Aorta (tissue), 5 donors: ENCODE measurements at regions not wholly inside any gene's neighbourhood (a gene's known extent, or its start where the extent isn't known, plus 50 kb on each side); places are given as distances from the start of the nearest gene placed in this dataset.

ENCODE experiments used
- ATAC-seq: fragments of 200-7000 bp; cut with Tn5 transposase; one replicate; pipeline ENCODE4 v1.9.1; 2022; ENCODE audit warnings: moderate library complexity; ENCODE audit not compliant: low FRiP score
- DNase-seq, 2 donors: peaks; one replicate each; pipeline ENCODE4 v3.0.0-alpha.2; 2020
- H3K27ac ChIP-seq, 2 donors: one replicate each; pipeline ENCODE4 v1.5.1; 2013; ENCODE audit warnings: low read length in 2 of 2, mild to moderate bottlenecking in 2 of 2, moderate library complexity in 2 of 2, control low read depth in 1 of 2, inconsistent platforms in 1 of 2, low read depth in 1 of 2
- H3K27me3 ChIP-seq, 2 donors: one replicate each; pipeline ENCODE4 v1.6.1; 2013; ENCODE audit warnings: control low read depth in 1 of 2, low read length in 1 of 2, mild to moderate bottlenecking in 1 of 2, moderate library complexity in 1 of 2; ENCODE audit not compliant: insufficient read depth in 2 of 2, control insufficient read depth in 1 of 2
- H3K36me3 ChIP-seq, 2 donors: one replicate each; pipeline ENCODE4 v1.6.1; 2013; ENCODE audit warnings: control low read depth in 1 of 2, low read length in 1 of 2, mild to moderate bottlenecking in 1 of 2; ENCODE audit not compliant: insufficient read depth in 2 of 2, control insufficient read depth in 1 of 2
- H3K4me1 ChIP-seq, 2 donors: one replicate each; pipeline ENCODE4 v1.6.1; 2013; ENCODE audit warnings: low read length in 2 of 2, control low read depth in 1 of 2, mild to moderate bottlenecking in 1 of 2, moderate library complexity in 1 of 2; ENCODE audit not compliant: insufficient read depth in 2 of 2, control insufficient read depth in 1 of 2
- H3K4me3 ChIP-seq, 2 donors: one replicate each; pipeline ENCODE4 v1.5.1; 2013; ENCODE audit warnings: low read length in 2 of 2, control low read depth in 1 of 2, mild to moderate bottlenecking in 1 of 2
- H3K9me3 ChIP-seq: one replicate; pipeline ENCODE4 v1.6.1; 2013; ENCODE audit warnings: mild to moderate bottlenecking, low read length; ENCODE audit not compliant: control insufficient read depth
- WGBS, 2 donors: extraction: QIAGEN DNeasy Blood & Tissue Kit; methylation state at CpG; one replicate each; pipeline ENCODE4 v1.1.7; 2013; 5-methylcytosine and 5-hydroxymethylcytosine counted together
- intact Hi-C, 2 donors: fragments of 100-400 bp; cut with DNase I; formaldehyde crosslinking; loops; one replicate each; pipeline versions ENCODE4 v1.14.2 to v1.15.0; 2022
- donor health status: healthy with polysubstance abuse.
- donor health status: Bipolar disorder and iron deficiency.
- donor health status: DM: no; HTN: no; CAD: no.
- donor health status: DM: no; HTN: no; CAD: no.
- donor health status: DM: yes; HTN: yes; CAD: no.

DNA sequence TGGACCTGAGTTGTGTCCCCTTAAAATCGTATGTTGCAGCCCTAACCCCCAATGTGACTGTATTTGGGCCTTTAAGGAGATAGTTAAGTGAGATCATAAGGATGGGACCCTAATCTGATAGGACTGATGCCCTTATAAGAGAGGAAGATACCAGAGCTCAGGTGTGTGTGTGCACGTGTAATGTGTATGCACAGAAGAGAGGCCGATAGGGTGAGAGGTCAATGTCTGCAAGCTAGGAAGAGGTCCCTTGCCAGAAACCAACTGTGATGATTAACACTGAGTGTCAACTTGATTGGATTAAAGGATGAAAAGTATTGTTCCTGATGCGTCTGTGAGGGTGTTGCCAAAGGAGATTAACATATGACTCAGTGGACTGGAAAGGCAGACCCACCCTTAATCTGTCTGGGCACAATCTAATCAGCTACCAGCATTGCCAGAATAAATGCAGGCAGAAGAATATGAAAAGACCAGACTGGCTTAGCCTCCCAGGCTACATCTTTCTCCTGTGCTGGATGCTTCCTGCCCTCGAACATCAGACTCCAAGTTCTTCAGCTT, 299.8 kb downstream of the LRFN2 start:
- DNase-seq (no peak), ATAC-seq (no peak)
- intact Hi-C loops: no loop called here
- Histone ChIP-seq H3K36me3 (no peaks in the 10 kb centered on the region), H3K4me1 (no peaks in the 10 kb centered on the region), H3K27ac (no peak overlapping the region), H3K27me3 (no peaks in the 10 kb centered on the region), H3K4me3 (no peak overlapping the region), H3K9me3 (no peaks in the 10 kb centered on the region)
- 83% methylated on average over 5 of the region's 5 CpGs for WGBS, 2 donors

DNA sequence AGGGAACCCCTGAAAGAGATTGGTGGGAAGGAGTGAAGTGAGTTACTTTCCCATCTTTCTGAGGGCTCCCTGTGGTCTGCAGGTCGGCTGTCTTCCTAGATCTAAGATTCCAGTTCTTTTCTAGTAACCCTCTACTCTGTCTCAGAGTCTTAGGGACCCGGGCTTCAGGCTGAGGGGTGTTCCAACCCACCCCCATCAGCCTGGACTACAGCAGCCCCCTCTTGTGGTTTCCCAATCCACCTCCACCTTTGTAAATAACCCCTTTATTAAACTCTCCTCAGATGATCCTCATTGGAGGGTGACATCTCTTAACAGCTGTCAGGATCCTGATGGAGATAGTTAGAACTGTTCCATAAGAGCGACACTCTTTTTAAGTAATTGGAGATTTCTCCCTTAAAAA, 300.4 kb downstream of the LRFN2 start:
- no peak for ATAC-seq
- 54 to 58% methylated on average over 3 of the region's 3 CpGs for WGBS, 2 donors
- Histone ChIP-seq H3K4me1 (no peaks in the 10 kb centered on the region), H3K36me3 (no peaks in the 10 kb centered on the region), H3K4me3 (no peak overlapping the region), H3K27me3 (no peaks in the 10 kb centered on the region), H3K27ac (no peak overlapping the region), H3K9me3 (no peaks in the 10 kb centered on the region)
- intact Hi-C loops: no loop called here
- no peak for DNase-seq

GRCh38 chr6:40285996-40286395, 301.2 kb downstream of the LRFN2 start:
- H3K27me3 ChIP-seq: no peaks in the 10 kb centered on the region
- DNase-seq (no peak), ATAC-seq (no peak)
- no peaks in the 10 kb centered on the region for H3K9me3 ChIP-seq
- no peak overlapping the region for H3K4me3 ChIP-seq
- intact Hi-C loops: no loop called here
- 15 to 18% methylated on average over 10 of the region's 10 CpGs for WGBS, 2 donors
- H3K27ac ChIP-seq: no peak overlapping the region
- H3K4me1 ChIP-seq: no peaks in the 10 kb centered on the region
- H3K36me3 ChIP-seq: no peaks in the 10 kb centered on the region

GRCh38 chr6:40285535-40285934, 301.6 kb downstream of the LRFN2 start:
- 34 to 54% methylated on average over 3 of the region's 3 CpGs for WGBS, 2 donors
- ATAC-seq: no peak
- DNase-seq: no peak
- no peaks in the 10 kb centered on the region for H3K27me3 ChIP-seq
- intact Hi-C loops: no loop called here
- H3K36me3 ChIP-seq: no peaks in the 10 kb centered on the region
- H3K9me3 ChIP-seq: no peaks in the 10 kb centered on the region
- H3K4me3 ChIP-seq: no peak overlapping the region
- H3K27ac ChIP-seq: no peak overlapping the region
- H3K4me1 ChIP-seq: no peaks in the 10 kb centered on the region

DNA sequence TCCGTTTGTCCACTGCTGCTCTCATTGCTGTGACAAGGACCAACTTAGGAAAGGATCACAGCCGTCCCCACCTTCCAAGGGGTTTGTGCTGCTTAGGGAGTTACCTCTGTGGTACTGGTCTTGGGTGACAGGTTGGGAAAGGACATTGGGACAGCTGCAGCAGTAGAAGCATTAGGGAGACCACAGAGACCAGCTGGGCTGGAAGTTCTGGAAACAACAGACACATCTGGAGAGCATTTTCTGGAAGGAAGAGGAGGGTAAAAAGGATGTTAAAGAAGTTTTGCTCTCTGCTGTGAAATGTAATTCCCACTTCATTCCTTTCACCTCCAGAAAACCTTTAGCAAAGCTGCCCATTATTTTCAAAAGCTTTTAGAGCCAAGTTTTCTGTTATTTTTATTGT, 304.2 kb downstream of the LRFN2 start:
- intact Hi-C loops: no loop called here
- no peak for DNase-seq

GRCh38 chr6:40281402-40281801, 305.8 kb downstream of the LRFN2 start:
- H3K27ac ChIP-seq: no peak overlapping the region
- H3K4me3 ChIP-seq: no peak overlapping the region
- DNase-seq (no peak), ATAC-seq (no peak)
- no peaks in the 10 kb centered on the region for H3K27me3 ChIP-seq
- H3K9me3 ChIP-seq: no peaks in the 10 kb centered on the region
- no peaks in the 10 kb centered on the region for H3K4me1 ChIP-seq
- intact Hi-C loops: no loop called here
- no peaks in the 10 kb centered on the region for H3K36me3 ChIP-seq
- WGBS, 2 donors: 70 to 84% methylated on average over 5 of the region's 5 CpGs

More for the DNA sequence above, 304.2 kb downstream of the LRFN2 start:
- H3K4me1 ChIP-seq: no peaks in the 10 kb centered on the region
- H3K27ac ChIP-seq: no peak overlapping the region
- H3K36me3 ChIP-seq: no peaks in the 10 kb centered on the region
- no peak overlapping the region for H3K4me3 ChIP-seq
- H3K27me3 ChIP-seq: no peaks in the 10 kb centered on the region
- 70 to 73% methylated on average over 2 of the region's 2 CpGs for WGBS, 2 donors
- ATAC-seq: no peak
- H3K9me3 ChIP-seq: no peaks in the 10 kb centered on the region

- WGBS, 2 donors: 62 to 70% methylated on average over 3 of the region's 3 CpGs
- Histone ChIP-seq H3K4me3 (no peak overlapping the region), H3K27ac (no peak overlapping the region), H3K4me1 (no peaks in the 10 kb centered on the region), H3K9me3 (no peaks in the 10 kb centered on the region), H3K27me3 (no peaks in the 10 kb centered on the region), H3K36me3 (no peaks in the 10 kb centered on the region)
- no peak for DNase-seq
- intact Hi-C loops: no loop called here
- ATAC-seq: no peak
Observed at GRCh38 chr6:40280231-40280630, 306.9 kb downstream of the LRFN2 start.

GRCh38 chr6:40276141-40276540, 311.0 kb downstream of the LRFN2 start:
- no peak overlapping the region for H3K27ac ChIP-seq
- intact Hi-C loops: no loop called here
- DNase-seq (no peak), ATAC-seq (no peak)
- H3K4me1 ChIP-seq: no peaks in the 10 kb centered on the region
- H3K36me3 ChIP-seq: no peaks in the 10 kb centered on the region
- peaks cover 3% of the 10 kb centered on the region for H3K9me3 ChIP-seq
- WGBS, 2 donors: 47 to 55% methylated on average over 15 of the region's 15 CpGs
- no peaks in the 10 kb centered on the region for H3K27me3 ChIP-seq
- H3K4me3 ChIP-seq: no peak overlapping the region

GRCh38 chr6:40274058-40274457, 313.1 kb downstream of the LRFN2 start:
- 83 to 85% methylated on average over 2 of the region's 2 CpGs for WGBS, 2 donors
- Histone ChIP-seq H3K36me3 (no peaks in the 10 kb centered on the region), H3K4me3 (no peak overlapping the region), H3K4me1 (no peaks in the 10 kb centered on the region), H3K27ac (no peak overlapping the region), H3K9me3 (peaks cover 3% of the 10 kb centered on the region), H3K27me3 (no peaks in the 10 kb centered on the region)
- no peak for ATAC-seq
- no peak for DNase-seq
- intact Hi-C loops: no loop called here
